HEK293T (cell line): ENCODE measurements at regions not wholly inside any gene's neighbourhood (a gene's known extent, or its start where the extent isn't known, plus 50 kb on each side); places are given as distances from the start of the nearest gene placed in this dataset.

Experiments used
- ARNT ChIP-seq: fragments of 450-650 bp; IDR thresholded peaks from 2 replicates; pipeline ENCODE4 v1.6.1; 2017; ENCODE audit warnings: mild to moderate bottlenecking
- BHLHE40 ChIP-seq: fragments of 450-650 bp; IDR thresholded peaks from 2 replicates; pipeline ENCODE4 v1.6.1; 2016; ENCODE audit warnings: mild to moderate bottlenecking, moderate library complexity, borderline replicate concordance
- CTBP1 ChIP-seq: fragments of 450-650 bp; IDR thresholded peaks from 2 replicates; pipeline ENCODE4 v1.6.1; 2016; ENCODE audit warnings: borderline replicate concordance
- ELF4 ChIP-seq: fragments of 450-650 bp; IDR thresholded peaks from 2 replicates; pipeline ENCODE4 v1.6.1; 2017; ENCODE audit warnings: antibody characterized with exemption
- FOXA1 ChIP-seq: fragments of 450-650 bp; IDR thresholded peaks from 2 replicates; pipeline ENCODE4 v1.6.1; 2016; ENCODE audit warnings: mild to moderate bottlenecking
- FOXM1 ChIP-seq: fragments of 450-650 bp; IDR thresholded peaks from 2 replicates; pipeline ENCODE4 v1.6.1; 2017; ENCODE audit warnings: mild to moderate bottlenecking, borderline replicate concordance
- HDGF ChIP-seq: fragments of 450-650 bp; IDR thresholded peaks from 2 replicates; pipeline ENCODE4 v1.6.1; 2017; ENCODE audit warnings: antibody characterized with exemption, borderline replicate concordance
- NFRKB ChIP-seq: fragments of 450-650 bp; IDR thresholded peaks from 2 replicates; pipeline ENCODE4 v1.6.1; 2016; ENCODE audit warnings: mild to moderate bottlenecking, moderate library complexity
- SP1 ChIP-seq: fragments of 450-650 bp; IDR thresholded peaks from 2 replicates; pipeline ENCODE4 v1.6.1; 2017
- TARDBP ChIP-seq: fragments of 450-650 bp; IDR thresholded peaks from 2 replicates; pipeline ENCODE4 v1.6.1; 2016
- ZNF384 ChIP-seq: fragments of 450-650 bp; IDR thresholded peaks from 2 replicates; pipeline ENCODE4 v1.6.1; 2016

DNA sequence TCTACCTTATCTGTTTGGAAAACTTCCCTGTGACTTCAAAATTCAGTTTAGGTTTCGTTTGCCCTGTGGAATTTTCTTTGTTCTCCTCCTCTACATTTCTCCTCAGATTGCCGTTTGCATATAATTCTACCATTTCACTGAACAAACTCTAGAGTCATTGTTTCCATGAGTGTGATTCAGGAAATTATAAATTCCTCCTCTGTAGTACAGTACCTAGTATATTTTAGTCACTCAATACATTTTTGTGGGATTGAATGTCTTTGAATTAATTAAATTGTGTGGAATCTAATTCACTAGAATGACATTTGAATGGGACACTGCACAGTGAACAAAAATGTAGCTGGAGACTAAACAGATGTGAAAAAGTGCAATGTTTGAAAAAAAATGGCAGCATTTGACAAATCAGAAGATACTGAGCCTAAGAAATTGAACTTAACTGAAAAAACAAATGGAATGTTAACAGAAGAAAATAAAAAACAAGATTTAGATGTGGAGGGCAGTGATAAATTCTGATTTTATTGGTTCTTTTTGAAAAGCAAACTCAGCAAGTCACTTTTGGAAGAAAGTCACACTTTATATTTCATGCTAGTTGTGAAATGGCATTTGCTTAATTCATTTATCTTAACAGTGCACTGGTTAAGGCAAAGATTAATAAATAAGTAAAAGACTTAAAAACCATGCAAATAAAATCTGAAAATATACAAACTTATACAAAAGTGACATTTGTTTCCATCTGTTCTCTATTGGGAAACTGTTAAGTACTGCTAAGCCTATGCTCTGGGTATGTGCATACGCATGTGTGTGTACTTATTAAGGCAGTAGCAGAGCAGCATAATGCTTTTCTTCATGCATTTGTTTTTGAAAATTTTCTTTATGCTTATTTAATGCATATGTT lies 512.3 kb downstream of the FAT4 start:
- TF ChIP-seq FOXM1 (no peak), FOXA1 (no peak), SP1 (no peak), HDGF (no peak), TARDBP (no peak), BHLHE40 (no peak), ARNT (no peak), ELF4 (no peak), CTBP1 (no peak), ZNF384 (no peak), NFRKB (no peak)
